ES-I3 (cell line): ENCODE measurements at regions not wholly inside any gene's neighbourhood (a gene's known extent, or its start where the extent isn't known, plus 50 kb on each side); places are given as distances from the start of the nearest gene placed in this dataset.

Source experiments
- H3K36me3 ChIP-seq: 2 replicates; pipeline ENCODE4 v1.6.1; 2013; ENCODE audit warnings: mild to moderate bottlenecking, low read length, control low read depth, moderate library complexity; ENCODE audit not compliant: insufficient read depth
- H3K4me1 ChIP-seq: 2 replicates; pipeline ENCODE4 v1.6.1; 2013; ENCODE audit warnings: mild to moderate bottlenecking, control low read depth, low read length; ENCODE audit not compliant: insufficient read depth
- H3K9ac ChIP-seq: 2 replicates; pipeline ENCODE4 v1.6.1; 2013; ENCODE audit warnings: low read depth, mild to moderate bottlenecking, low read length, moderate library complexity
- H3K9me3 ChIP-seq: 2 replicates; pipeline ENCODE4 v1.6.1; 2013; ENCODE audit warnings: mild to moderate bottlenecking, low read length, moderate library complexity; ENCODE audit not compliant: control insufficient read depth, insufficient read depth

DNA sequence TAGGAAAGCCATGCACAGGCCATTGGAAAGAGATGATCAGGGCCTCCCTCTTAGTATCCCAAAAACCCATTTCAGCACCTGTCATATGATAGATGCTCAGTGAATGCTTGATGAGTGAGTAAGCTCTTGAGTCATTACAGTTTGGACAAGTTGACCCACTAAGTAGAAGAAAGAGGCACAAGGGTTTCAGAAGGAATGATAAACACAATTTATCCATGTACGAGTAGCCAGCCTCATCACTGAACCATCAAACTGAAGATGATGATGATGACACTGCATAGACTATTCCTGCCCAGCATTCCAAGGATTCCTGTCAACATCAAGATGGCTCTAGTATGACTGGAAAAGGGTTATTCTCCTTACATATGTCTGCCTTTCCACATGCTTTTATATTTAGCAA lies 596.0 kb downstream of the BCL11A start:
- no peak overlapping the region for H3K9ac ChIP-seq
- peaks cover 6% of the 10 kb centered on the region; the same call in 1 of the 2 replicates for H3K4me1 ChIP-seq
- H3K36me3 ChIP-seq = no peaks in the 10 kb centered on the region
- no peaks in the 10 kb centered on the region for H3K9me3 ChIP-seq

DNA sequence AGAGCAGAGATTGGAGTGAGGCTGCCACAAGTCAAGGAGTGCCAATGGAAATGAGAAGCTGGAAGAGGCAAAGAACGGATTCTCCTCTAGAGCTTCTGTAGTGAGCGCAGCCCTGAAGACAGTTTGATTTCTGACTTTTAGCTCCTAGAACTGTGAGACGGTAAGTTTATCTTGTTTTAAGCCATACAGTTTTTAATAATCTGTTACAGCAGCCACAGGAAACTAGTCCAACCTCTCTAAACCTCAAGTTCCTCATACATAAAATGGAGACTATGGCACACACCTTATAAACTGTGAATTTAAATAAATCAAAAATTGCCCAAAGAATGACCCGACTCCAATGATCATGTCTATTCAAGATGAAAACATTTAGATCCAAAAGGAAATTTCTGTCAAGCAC lies 596.5 kb downstream of the BCL11A start:
- Histone ChIP-seq H3K9me3 (no peaks in the 10 kb centered on the region), H3K4me1 (peaks cover 6% of the 10 kb centered on the region; the same call in 1 of the 2 replicates), H3K9ac (no peak overlapping the region), H3K36me3 (no peaks in the 10 kb centered on the region)

DNA sequence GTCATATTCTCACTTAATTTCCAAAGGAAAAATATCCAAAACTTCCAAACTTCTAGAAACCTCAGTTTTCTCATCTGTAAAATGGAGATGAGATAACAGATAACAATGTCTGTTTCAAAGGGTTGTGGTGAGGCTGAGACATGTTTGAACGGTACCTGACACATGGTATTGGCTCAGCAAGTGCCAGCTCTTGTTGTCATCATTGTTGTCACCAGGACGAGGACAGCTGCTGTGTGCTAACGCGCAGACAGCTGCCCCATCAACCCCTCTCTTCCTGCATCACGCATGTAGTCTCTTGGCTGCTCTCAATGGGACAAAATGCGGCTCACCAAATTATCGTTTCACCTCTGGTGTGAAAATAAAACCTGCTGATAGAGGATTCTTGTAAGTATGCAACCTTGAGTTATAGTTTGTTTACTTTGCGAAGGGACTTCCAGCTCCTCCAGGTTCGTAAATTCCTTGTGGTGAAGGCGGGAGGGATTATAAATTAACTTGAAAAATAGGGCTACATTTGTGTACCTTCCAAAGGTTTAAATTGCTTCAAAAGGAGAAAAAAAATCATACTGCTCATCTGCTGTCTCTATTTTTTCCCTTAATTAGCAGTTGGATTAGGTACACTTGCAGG lies 605.4 kb downstream of the BCL11A start:
- H3K9ac ChIP-seq = no peak overlapping the region
- no peaks in the 10 kb centered on the region for H3K36me3 ChIP-seq
- H3K4me1 ChIP-seq = no peaks in the 10 kb centered on the region
- no peaks in the 10 kb centered on the region for H3K9me3 ChIP-seq

DNA sequence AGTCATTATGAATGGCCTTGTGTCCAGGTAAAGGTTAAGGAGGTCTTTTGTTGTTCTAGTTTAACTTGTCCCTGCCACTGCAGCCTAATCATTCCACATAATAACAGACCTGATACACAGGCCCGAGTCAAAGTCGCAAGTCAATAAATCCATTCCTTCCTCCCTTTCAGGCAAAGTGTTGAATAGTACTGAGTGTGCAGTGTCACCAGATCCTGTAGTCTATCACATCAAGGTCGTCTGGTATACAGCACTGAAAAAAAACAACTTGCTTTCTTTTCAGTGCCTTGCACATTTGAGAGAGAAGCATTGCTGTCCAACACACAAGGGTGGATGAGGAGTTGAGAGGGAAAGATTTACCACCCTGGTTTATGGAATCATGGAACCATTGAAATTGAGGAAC lies 606.2 kb downstream of the BCL11A start:
- Histone ChIP-seq H3K4me1 (no peaks in the 10 kb centered on the region), H3K9me3 (no peaks in the 10 kb centered on the region), H3K9ac (no peak overlapping the region), H3K36me3 (no peaks in the 10 kb centered on the region)

DNA sequence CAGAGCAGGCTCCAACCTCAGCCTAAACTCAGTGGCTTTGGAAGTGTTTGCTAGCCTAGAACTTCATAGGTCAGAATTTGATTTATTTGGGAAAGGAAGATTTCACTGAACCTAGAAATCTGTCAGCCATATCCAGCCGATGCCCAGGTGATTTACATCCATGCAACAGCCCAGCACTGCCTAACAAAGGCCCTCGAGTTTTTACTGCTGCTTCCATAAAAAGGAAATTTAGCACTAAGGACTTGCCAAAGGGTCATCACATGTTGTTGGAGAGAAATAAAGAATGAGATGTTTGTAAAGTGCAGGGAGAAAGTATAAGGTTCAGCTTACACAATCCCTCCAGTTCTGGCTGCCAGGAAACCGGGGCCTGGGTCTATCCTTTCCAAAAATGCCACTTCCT lies 614.2 kb downstream of the BCL11A start:
- no peaks in the 10 kb centered on the region for H3K36me3 ChIP-seq
- no peaks in the 10 kb centered on the region for H3K9me3 ChIP-seq
- no peak overlapping the region for H3K9ac ChIP-seq
- no peaks in the 10 kb centered on the region for H3K4me1 ChIP-seq

DNA sequence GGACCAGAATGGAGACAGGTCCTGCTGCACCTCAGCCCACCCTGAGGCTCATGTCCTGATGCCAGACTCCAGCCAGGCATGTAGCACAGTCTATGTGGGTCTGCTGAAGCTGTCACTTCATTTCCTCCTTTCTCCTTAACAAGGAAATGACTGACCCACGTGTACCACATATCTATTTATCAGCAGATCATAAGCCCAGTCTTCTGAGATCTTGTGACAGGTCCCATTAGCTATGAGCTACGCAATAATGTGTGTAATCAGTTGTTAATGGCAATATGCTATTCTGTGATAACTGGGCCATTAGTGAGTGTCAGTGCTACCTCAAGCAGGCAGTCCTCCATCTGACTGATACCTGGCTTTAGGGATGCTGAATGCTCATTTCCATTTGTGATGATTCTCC lies 615.3 kb downstream of the BCL11A start:
- Histone ChIP-seq H3K9me3 (no peaks in the 10 kb centered on the region), H3K36me3 (no peaks in the 10 kb centered on the region), H3K4me1 (no peaks in the 10 kb centered on the region), H3K9ac (no peak overlapping the region)

DNA sequence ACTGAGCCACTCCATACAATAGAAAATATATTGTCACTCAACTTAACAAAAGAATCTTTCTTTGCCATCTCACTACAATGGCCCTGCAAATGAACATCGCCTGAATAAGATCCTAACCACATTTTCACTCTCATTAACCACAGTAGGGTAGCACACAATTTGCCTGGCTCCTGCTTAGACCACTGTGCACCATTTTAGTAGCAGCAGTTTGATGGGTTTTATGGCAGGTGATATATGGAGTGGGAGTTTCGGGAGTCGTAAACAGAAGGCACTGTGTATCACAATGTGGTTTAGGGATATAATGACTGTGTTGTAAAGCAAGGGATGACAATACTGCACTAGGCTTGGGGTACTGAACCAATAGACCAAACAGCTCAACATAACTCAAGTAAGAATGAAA lies 617.4 kb downstream of the BCL11A start:
- no peaks in the 10 kb centered on the region for H3K4me1 ChIP-seq
- H3K9ac ChIP-seq = no peak overlapping the region
- no peaks in the 10 kb centered on the region for H3K36me3 ChIP-seq
- H3K9me3 ChIP-seq = no peaks in the 10 kb centered on the region

DNA sequence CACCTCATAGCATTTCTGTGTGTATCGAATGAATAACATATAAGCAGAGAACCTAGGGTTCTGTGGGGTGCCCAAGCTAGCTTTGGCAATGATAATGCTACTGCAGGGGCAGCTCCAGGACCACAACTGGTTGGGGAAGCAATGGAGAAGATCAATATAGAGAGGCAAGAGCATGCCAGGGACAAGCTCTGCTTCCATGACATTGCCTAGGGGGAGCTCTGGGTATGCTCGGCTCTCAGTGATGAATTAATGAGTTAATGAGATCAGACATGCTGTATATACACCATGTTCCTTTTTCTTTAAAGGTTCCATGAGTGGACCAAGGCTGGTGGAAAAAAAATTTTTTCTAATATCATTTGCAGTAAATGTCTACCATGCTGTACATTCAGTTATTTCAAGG lies 618.4 kb downstream of the BCL11A start:
- Histone ChIP-seq H3K9ac (no peak overlapping the region), H3K9me3 (no peaks in the 10 kb centered on the region), H3K36me3 (no peaks in the 10 kb centered on the region)

DNA sequence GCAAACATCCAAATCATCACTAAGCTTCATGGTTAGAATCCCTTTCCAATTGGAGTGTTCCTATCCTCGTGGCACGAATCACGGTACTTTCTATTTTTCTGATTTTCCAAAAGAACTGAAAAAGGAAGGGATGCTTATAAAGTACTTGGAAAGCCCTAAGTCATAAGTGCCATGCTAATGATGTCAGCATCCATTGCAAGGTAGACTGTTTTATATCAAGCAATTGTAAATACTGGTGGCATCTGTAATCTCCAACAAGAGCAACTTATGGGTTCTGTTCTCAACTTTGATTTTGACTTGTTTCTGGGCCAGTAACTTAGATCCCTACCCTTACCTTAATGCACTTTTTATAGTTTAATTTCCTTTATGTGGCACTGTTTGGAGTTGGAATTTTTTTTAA lies 619.5 kb downstream of the BCL11A start:
- H3K36me3 ChIP-seq = no peaks in the 10 kb centered on the region
- H3K9ac ChIP-seq = no peak overlapping the region
- H3K9me3 ChIP-seq = no peaks in the 10 kb centered on the region
- H3K4me1 ChIP-seq = no peaks in the 10 kb centered on the region

More for the DNA sequence above, 618.4 kb downstream of the BCL11A start:
- H3K4me1 ChIP-seq = no peaks in the 10 kb centered on the region

DNA sequence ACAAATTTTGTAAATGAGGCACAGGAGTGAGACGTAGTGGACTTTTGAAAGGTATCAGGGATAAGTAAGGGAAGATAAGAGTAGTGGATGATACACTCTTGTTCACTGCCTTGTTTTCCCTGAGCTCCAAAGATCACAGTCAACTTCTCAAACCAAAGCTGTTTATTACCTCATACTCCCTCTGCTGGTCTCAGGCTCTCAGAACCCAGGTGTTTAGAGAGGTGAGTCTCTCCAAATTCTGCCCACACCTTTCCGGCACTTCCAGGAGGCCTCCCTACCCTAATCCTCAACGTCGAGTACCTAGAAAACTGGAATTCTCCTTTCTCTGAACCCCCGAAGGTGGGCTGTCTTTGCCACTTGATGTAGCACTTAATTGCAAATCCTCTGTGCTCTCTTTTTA lies 621.1 kb downstream of the BCL11A start:
- Histone ChIP-seq H3K9ac (no peak overlapping the region), H3K4me1 (no peaks in the 10 kb centered on the region), H3K36me3 (no peaks in the 10 kb centered on the region), H3K9me3 (no peaks in the 10 kb centered on the region)

DNA sequence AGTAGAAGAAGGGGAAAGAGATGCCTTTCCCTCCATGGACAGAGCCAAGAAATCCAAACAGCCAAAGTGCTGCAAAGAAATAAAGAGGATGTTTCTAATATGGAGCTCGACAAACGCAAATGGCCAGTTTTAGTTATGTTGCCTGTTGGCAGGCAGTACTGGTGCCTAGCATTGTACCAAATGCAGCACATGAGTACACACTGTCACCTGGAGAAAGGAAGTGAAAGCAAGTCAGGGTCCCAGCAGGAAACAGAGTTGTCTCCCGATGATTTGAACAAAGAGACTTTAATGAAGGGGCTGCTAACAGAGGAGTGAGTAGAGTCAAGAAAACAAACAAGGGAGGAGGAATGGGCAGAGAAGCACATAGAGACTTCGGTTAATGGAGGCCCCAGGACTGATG lies 623.0 kb downstream of the BCL11A start:
- Histone ChIP-seq H3K9ac (no peak overlapping the region), H3K9me3 (no peaks in the 10 kb centered on the region), H3K4me1 (no peaks in the 10 kb centered on the region), H3K36me3 (no peaks in the 10 kb centered on the region)

DNA sequence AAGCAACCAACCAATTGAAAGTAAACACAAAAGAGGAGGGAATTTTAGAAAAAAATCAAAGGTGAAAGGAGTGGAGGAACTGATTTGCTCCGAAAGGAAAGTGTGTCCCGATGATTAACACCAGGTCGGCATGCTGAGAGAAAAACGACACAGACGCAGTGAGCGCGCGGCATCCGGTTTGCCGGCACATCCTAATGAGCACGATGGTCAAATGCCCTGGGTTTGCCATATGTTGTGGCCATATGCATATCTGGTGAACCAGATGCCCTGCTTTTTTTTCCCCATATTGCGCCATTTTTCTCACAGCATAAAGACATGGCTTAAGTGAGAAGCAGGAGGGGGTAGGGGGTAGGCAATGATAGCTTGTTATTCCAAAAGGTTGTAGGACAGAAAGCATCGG lies 626.7 kb downstream of the BCL11A start:
- H3K36me3 ChIP-seq = no peaks in the 10 kb centered on the region
- no peaks in the 10 kb centered on the region for H3K4me1 ChIP-seq
- H3K9ac ChIP-seq = no peak overlapping the region
- no peaks in the 10 kb centered on the region; the same call in 1 of the 2 replicates for H3K9me3 ChIP-seq

DNA sequence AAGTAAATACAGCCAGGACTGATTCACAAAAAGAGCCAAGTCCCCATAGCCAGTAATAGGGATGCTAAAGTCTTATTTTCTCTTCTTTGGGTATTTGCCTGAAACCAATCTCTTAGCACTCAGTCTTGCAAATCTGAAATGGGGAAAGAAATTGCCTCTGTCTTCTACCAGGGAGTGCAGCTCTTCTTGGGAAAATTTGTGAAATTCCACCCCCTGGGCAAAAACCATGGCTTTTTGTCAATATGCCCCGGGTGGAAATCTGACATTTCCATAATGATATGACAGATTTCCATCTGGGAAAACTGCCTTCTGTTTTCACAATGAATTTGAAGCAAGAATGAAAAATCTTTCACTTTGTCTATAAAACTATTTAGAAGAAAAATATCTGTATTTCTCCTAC lies 628.1 kb downstream of the BCL11A start:
- Histone ChIP-seq H3K9me3 (no peaks in the 10 kb centered on the region; the same call in 1 of the 2 replicates), H3K36me3 (no peaks in the 10 kb centered on the region), H3K9ac (no peak overlapping the region), H3K4me1 (no peaks in the 10 kb centered on the region)

DNA sequence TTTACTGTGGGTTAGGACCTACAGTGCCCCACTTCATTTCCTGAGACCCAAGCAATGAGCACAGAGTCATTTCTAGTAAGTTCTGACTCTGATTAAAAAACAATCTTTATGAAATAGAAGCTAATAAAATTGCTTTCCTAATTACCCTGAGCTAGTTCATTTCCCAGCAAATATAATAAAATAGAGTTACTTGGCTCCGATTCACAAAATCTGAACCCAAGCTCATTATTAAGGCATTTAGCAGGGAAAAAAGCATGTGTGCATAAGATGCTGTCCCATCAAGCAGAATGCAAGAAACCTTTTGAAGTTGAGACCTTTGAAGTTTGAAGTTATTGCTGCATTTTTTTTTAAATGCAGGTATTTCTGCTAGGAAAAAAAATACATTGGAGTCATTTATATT lies 629.1 kb downstream of the BCL11A start:
- Histone ChIP-seq H3K36me3 (no peaks in the 10 kb centered on the region), H3K9me3 (no peaks in the 10 kb centered on the region; the same call in 1 of the 2 replicates), H3K4me1 (no peaks in the 10 kb centered on the region), H3K9ac (no peak overlapping the region)

DNA sequence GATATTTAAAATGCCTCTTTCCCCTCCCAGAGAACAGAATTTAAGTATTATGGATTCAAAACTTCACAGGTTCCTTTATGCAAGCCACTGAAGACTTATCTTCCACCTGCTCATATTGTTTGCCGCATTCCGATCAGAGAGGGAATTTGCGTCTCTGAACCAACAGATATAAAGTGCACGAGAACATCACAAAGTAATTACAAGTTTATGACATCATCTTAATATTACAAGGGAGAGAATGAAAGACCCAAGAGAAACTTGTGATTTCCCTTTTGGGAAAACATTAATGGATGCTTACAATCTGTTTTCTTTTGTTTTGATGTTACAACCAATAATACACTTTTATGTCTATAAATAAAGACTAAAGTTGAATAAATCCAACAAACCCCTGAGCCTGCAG lies 631.0 kb downstream of the BCL11A start:
- Histone ChIP-seq H3K9ac (no peak overlapping the region), H3K36me3 (no peaks in the 10 kb centered on the region), H3K9me3 (no peaks in the 10 kb centered on the region; the same call in 1 of the 2 replicates), H3K4me1 (peaks cover 8% of the 10 kb centered on the region)

DNA sequence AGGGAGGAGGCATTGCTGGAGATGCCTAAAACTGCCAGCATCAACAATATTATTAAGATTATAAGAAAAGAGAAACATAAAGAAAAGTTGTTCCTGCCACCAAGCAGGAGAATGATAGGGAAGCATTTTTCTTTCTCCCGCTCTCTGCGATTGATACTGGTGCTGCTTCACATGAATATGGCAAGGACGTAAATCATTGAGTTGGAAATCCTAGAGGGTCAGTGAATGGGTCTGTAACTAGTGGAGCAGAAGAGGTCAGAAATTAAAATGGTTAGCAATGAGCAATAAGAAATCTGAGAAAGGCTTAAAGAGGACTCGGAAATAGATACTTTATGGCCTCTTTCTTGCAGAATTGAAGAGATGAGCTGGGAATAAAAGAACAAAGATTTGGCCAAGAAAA lies 631.7 kb downstream of the BCL11A start:
- Histone ChIP-seq H3K4me1 (peaks cover 9% of the 10 kb centered on the region), H3K9me3 (no peaks in the 10 kb centered on the region; the same call in 1 of the 2 replicates)

More for the DNA sequence above, 631.7 kb downstream of the BCL11A start:
- Histone ChIP-seq H3K9ac (no peak overlapping the region), H3K36me3 (no peaks in the 10 kb centered on the region)
